Body of pancreas (tissue), 4 donors: ENCODE measurements at regions not wholly inside any gene's neighbourhood (a gene's known extent, or its start where the extent isn't known, plus 50 kb on each side); places are given as distances from the start of the nearest gene placed in this dataset.

Source experiments
- CTCF ChIP-seq, 7 experiments: fragments of 450-650 bp in 4 of 7; fragments of 200-600 bp in 3 of 7; sonication (generic) in 3 of 7; IDR thresholded peaks; one replicate each; pipeline ENCODE4 v1.5.1; 2016 to 2019; ENCODE audit warnings: antibody characterized with exemption in 7 of 7
- POLR2A ChIP-seq, 3 donors: fragments of 450-650 bp; IDR thresholded peaks; one replicate each; pipeline ENCODE4 v1.6.1; 2016; ENCODE audit warnings: antibody characterized with exemption in 3 of 3, mild to moderate bottlenecking in 2 of 3

GRCh38 chr4:14812101-14812500 is 190.2 kb upstream of the CPEB2 start:
- TF ChIP-seq CTCF (IDR thresholded peaks at IDR 0.05) (no peak), POLR2A (IDR thresholded peaks at IDR 0.05) (no peak)
